ENCODE measurements at regions not wholly inside any gene's neighbourhood (a gene's known extent, or its start where the extent isn't known, plus 50 kb on each side); places are given as distances from the start of the nearest gene placed in this dataset.

DNA sequence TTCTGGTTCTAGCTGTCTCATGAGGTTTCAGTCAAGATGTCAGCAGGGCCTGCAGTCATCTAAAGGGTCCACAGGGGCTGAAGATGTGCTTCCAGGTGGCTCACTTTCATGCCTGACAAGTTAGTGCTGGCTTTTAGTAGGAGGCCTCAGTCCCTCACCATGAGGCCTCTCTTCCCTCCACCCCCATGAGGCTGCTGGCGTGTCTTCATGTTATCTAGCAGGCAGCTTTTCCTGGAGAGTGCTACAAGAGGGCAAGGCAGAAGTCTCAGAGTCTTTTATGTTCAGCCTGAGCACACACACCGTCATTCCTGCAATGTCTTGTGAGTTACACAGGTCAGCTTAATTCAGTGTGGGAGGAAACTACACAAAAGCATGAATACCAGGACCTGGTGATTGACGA is 769.9 kb downstream of the HDGFL1 start:
- Histone ChIP-seq H3K4me3 (ENCODE audit: low read length) (no peak overlapping the region), H3K9me3 (ENCODE audit: insufficient read depth, low read length) (no peaks in the 10 kb centered on the region), H3K36me3 (replicated peaks; ENCODE audit: low read depth, low read length) (no peaks in the 10 kb centered on the region), H3K27me3 (ENCODE audit: low read depth, low read length) (no peaks in the 10 kb centered on the region), H2AFZ (ENCODE audit: low read depth, low read length) (no peak overlapping the region), H4K20me1 (ENCODE audit: insufficient read depth, low read length) (no peaks in the 10 kb centered on the region), H3K27ac (ENCODE audit: low read length) (no peak overlapping the region), H3K4me2 (ENCODE audit: low read length) (no peak overlapping the region), H3K79me2 (ENCODE audit: low read length) (no peaks in the 10 kb centered on the region), H3K4me1 (ENCODE audit: low read length) (no peaks in the 10 kb centered on the region), H3K9ac (ENCODE audit: low read length) (no peak overlapping the region)
- TF ChIP-seq, protein P1, sequence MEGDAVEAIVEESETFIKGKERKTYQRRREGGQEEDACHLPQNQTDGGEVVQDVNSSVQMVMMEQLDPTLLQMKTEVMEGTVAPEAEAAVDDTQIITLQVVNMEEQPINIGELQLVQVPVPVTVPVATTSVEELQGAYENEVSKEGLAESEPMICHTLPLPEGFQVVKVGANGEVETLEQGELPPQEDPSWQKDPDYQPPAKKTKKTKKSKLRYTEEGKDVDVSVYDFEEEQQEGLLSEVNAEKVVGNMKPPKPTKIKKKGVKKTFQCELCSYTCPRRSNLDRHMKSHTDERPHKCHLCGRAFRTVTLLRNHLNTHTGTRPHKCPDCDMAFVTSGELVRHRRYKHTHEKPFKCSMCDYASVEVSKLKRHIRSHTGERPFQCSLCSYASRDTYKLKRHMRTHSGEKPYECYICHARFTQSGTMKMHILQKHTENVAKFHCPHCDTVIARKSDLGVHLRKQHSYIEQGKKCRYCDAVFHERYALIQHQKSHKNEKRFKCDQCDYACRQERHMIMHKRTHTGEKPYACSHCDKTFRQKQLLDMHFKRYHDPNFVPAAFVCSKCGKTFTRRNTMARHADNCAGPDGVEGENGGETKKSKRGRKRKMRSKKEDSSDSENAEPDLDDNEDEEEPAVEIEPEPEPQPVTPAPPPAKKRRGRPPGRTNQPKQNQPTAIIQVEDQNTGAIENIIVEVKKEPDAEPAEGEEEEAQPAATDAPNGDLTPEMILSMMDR (IDR thresholded peaks at IDR 0.05; ENCODE audit: low read depth, low read length), result no peak
- TF ChIP-seq EZH2phosphoT487 (IDR thresholded peaks at IDR 0.05; ENCODE audit: low read depth), result no peak

DNA sequence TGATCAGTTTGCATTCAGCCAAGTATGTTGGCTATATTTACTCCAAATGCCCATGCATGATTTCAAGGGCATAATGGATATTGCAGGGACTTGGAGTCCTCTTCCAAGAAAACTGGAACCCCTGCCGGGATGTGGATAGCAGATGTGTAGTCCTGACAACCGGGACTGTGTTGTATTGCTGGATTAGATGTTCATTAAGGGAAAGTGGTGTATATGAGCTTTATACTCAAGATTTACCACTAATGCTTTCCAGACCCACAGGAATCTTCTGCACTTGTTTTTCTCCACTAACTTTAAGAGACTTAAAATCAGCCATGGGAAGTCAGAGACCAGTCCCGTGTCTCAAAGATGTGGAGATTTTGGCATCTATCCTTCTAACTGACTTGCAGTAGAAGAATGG is 770.9 kb downstream of the HDGFL1 start:
- no peak overlapping the region for H3K4me2 ChIP-seq (ENCODE audit: low read length)
- no peaks in the 10 kb centered on the region for H3K9me3 ChIP-seq (ENCODE audit: insufficient read depth, low read length)
- H3K27me3 ChIP-seq (ENCODE audit: low read depth, low read length), result no peaks in the 10 kb centered on the region
- no peak overlapping the region for H2AFZ ChIP-seq (ENCODE audit: low read depth, low read length)
- H3K4me3 ChIP-seq (ENCODE audit: low read length), result no peak overlapping the region
- no peak for TF ChIP-seq EZH2phosphoT487 (IDR thresholded peaks at IDR 0.05; ENCODE audit: low read depth)
- TF ChIP-seq, protein P1 (IDR thresholded peaks at IDR 0.05; ENCODE audit: low read depth, low read length), result no peak
- H4K20me1 ChIP-seq (ENCODE audit: insufficient read depth, low read length), result no peaks in the 10 kb centered on the region
- H3K27ac ChIP-seq (ENCODE audit: low read length), result no peak overlapping the region
- no peaks in the 10 kb centered on the region for H3K36me3 ChIP-seq (replicated peaks; ENCODE audit: low read depth, low read length)
- H3K79me2 ChIP-seq (ENCODE audit: low read length), result no peaks in the 10 kb centered on the region
- H3K4me1 ChIP-seq (ENCODE audit: low read length), result no peaks in the 10 kb centered on the region
- no peak overlapping the region for H3K9ac ChIP-seq (ENCODE audit: low read length)

DNA sequence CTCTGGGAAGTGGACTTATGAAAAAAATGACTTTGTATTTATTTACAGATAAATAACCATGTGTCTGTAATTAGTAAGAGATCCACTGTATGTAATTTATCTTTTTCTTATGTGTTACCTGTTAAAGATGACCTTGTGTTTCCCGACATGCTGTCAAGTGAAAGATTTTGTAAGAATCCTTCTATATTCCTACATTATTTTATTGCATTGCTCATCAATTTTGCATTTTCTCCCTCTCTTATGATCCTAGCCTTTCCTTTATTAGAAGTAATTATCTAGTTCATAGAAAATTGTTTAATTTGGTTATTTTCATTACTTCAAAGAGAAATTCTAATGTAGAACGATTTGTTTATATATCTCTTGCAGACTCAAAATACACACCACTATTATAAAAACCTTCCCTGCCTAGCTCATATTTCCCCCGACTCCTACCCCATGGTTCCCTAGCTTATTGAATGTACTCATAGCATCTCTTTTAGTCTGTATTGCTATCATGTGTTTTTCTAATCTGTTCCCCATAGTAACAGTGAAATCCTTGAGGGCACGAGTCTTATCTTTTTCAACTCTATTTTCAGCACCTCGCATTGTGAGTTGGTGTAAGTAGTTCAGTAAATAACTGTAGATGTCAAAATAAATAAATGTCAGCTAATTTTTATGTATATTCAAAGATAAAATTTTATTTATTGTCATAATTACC is 774.4 kb downstream of the HDGFL1 start:
- H3K4me3 ChIP-seq (ENCODE audit: low read length), result no peak overlapping the region
- H4K20me1 ChIP-seq (ENCODE audit: insufficient read depth, low read length), result no peaks in the 10 kb centered on the region
- H3K4me2 ChIP-seq (ENCODE audit: low read length), result no peak overlapping the region
- H3K9ac ChIP-seq (ENCODE audit: low read length), result no peak overlapping the region
- no peaks in the 10 kb centered on the region for H3K4me1 ChIP-seq (ENCODE audit: low read length)
- H3K36me3 ChIP-seq (replicated peaks; ENCODE audit: low read depth, low read length), result no peaks in the 10 kb centered on the region
- no peaks in the 10 kb centered on the region for H3K9me3 ChIP-seq (ENCODE audit: insufficient read depth, low read length)
- no peaks in the 10 kb centered on the region for H3K27me3 ChIP-seq (ENCODE audit: low read depth, low read length)
- no peaks in the 10 kb centered on the region for H3K79me2 ChIP-seq (ENCODE audit: low read length)
- TF ChIP-seq EZH2phosphoT487 (IDR thresholded peaks at IDR 0.05; ENCODE audit: low read depth), result no peak
- TF ChIP-seq, protein P1 (IDR thresholded peaks at IDR 0.05; ENCODE audit: low read depth, low read length), result no peak
- no peak overlapping the region for H2AFZ ChIP-seq (ENCODE audit: low read depth, low read length)
- no peak overlapping the region for H3K27ac ChIP-seq (ENCODE audit: low read length)

DNA sequence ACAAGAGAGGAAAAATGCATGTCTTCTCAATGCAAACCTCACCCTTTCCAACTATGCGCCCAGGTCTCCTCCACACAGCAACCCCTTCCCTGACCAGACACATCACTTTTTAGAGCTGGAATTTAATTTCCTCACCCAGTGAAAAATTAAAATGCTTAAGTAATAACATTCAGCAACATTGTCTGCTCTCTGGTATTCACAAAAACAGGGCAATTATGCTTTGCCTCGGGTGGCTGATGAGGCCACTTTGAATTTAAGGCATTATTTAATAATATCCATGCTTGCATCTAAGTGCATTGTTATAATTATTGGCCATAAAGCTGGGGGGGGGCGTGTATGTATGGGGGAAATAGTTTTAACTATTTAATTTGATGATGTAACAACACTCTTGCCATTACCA is 777.8 kb upstream of the NRSN1 start:
- no peak overlapping the region for H3K4me3 ChIP-seq (ENCODE audit: low read length)
- H4K20me1 ChIP-seq (ENCODE audit: insufficient read depth, low read length), result no peaks in the 10 kb centered on the region
- H3K27ac ChIP-seq (ENCODE audit: low read length), result no peak overlapping the region
- H3K9me3 ChIP-seq (ENCODE audit: insufficient read depth, low read length), result no peaks in the 10 kb centered on the region
- TF ChIP-seq, protein P1 (IDR thresholded peaks at IDR 0.05; ENCODE audit: low read depth, low read length), result no peak
- no peak for TF ChIP-seq EZH2phosphoT487 (IDR thresholded peaks at IDR 0.05; ENCODE audit: low read depth)
- no peaks in the 10 kb centered on the region for H3K36me3 ChIP-seq (replicated peaks; ENCODE audit: low read depth, low read length)
- H2AFZ ChIP-seq (ENCODE audit: low read depth, low read length), result no peak overlapping the region
- no peak overlapping the region for H3K9ac ChIP-seq (ENCODE audit: low read length)
- H3K4me1 ChIP-seq (ENCODE audit: low read length), result peaks cover 6% of the 10 kb centered on the region
- H3K27me3 ChIP-seq (ENCODE audit: low read depth, low read length), result no peaks in the 10 kb centered on the region
- H3K4me2 ChIP-seq (ENCODE audit: low read length), result no peak overlapping the region
- H3K79me2 ChIP-seq (ENCODE audit: low read length), result no peaks in the 10 kb centered on the region

Data from OCI-LY3 (cell line).